MCF 10A (cell line): ENCODE measurements at regions not wholly inside any gene's neighbourhood (a gene's known extent, or its start where the extent isn't known, plus 50 kb on each side); places are given as distances from the start of the nearest gene placed in this dataset.
A peak's percentile ranks its signal among the peaks of the same experiment; 100 is the strongest.

ENCODE experiments used
- BruUV-seq: library from RNA; stranded (reverse); fragments of 400-500 nt; replicated peaks from 2 replicates; lab custom pipeline; 2021; lab: Mats Ljungman, UMichigan
- CTCF ChIA-PET: fragments of 300-600 bp; sonication (Branson Sonifier 250); formaldehyde crosslinking; extraction: SDS; loops from one replicate; lab custom pipeline; 2021; ENCODE audit warnings: antibody characterized with exemption, inconsistent platforms; lab: Yijun Ruan, JAX
- POLR2A ChIA-PET: fragments of 300-600, 350-650 bp; sonication (Branson Sonifier 250); formaldehyde crosslinking; extraction: SDS; loops from one replicate; lab custom pipeline; 2020; ENCODE audit warnings: antibody characterized with exemption, inconsistent platforms; lab: Yijun Ruan, JAX
- DNase-seq: peaks from one replicate; pipeline ENCODE4 v3.0.0-alpha.2; 2018; ENCODE audit not compliant: unreplicated experiment
- H3K27ac Mint-ChIP-seq: one replicate; pipeline ENCODE4 v1.8.0; 2022; ENCODE audit warnings: mild to moderate bottlenecking, low read depth, mixed read lengths; ENCODE audit not compliant: unreplicated experiment
- H3K27me3 Mint-ChIP-seq: one replicate; pipeline ENCODE4 v1.8.0; 2022; ENCODE audit warnings: mixed read lengths; ENCODE audit not compliant: insufficient read depth, unreplicated experiment
- H3K36me3 Mint-ChIP-seq: one replicate; pipeline ENCODE4 v1.8.0; 2022; ENCODE audit warnings: mild to moderate bottlenecking, moderate library complexity, mixed read lengths; ENCODE audit not compliant: insufficient read depth, unreplicated experiment
- H3K4me1 Mint-ChIP-seq: one replicate; pipeline ENCODE4 v1.8.0; 2022; ENCODE audit warnings: mixed read lengths; ENCODE audit not compliant: insufficient read depth, unreplicated experiment
- H3K4me3 Mint-ChIP-seq: one replicate; pipeline ENCODE4 v1.8.0; 2022; ENCODE audit warnings: mild to moderate bottlenecking, moderate library complexity, mixed read lengths; ENCODE audit not compliant: unreplicated experiment
- H3K9me3 Mint-ChIP-seq: one replicate; pipeline ENCODE4 v1.8.0; 2022; ENCODE audit warnings: mixed read lengths; ENCODE audit not compliant: unreplicated experiment
- CTCF ChIP-seq: fragments of 200-600 bp; IDR thresholded peaks from one replicate; pipeline ENCODE4 v1.8.0; 2022; ENCODE audit warnings: antibody characterized with exemption, mild to moderate bottlenecking; ENCODE audit not compliant: unreplicated experiment
- intact Hi-C: fragments of 100-400 bp; cut with micrococcal nuclease; formaldehyde crosslinking; loops from 2 replicates; pipeline ENCODE4 v1.14.1; 2022

- POLR2A ChIA-PET, result no interaction called here
- Mint-ChIP-seq H3K27me3 (peaks cover 12% of the 10 kb centered on the region), H3K4me3 (no peak overlapping the region), H3K36me3 (no peaks in the 10 kb centered on the region), H3K4me1 (no peaks in the 10 kb centered on the region), H3K27ac (no peak overlapping the region), H3K9me3 (no peaks in the 10 kb centered on the region)
- BruUV-seq, result no TSS peak
- intact Hi-C loops, result no loop called here
- no peak for DNase-seq
- CTCF ChIA-PET, result interaction anchor here (0.5 kb wide), 1 partner anchor 399 kb away, joined by 3 read pairs; no protein-coding TSS in a partner anchor
- no peak for TF ChIP-seq CTCF
These were observed 242.4 kb upstream of the MEF2C start for GRCh38 chr5:89125372-89125771.

- Mint-ChIP-seq H3K4me1 (no peaks in the 10 kb centered on the region), H3K4me3 (no peak overlapping the region), H3K36me3 (no peaks in the 10 kb centered on the region), H3K9me3 (no peaks in the 10 kb centered on the region), H3K27me3 (peaks cover 12% of the 10 kb centered on the region), H3K27ac (no peak overlapping the region)
- ChIA-PET POLR2A (no interaction called here), CTCF (interaction anchor here (0.7 kb wide), 2 partner anchors 394 to 1000 kb away, joined by 3 to 4 read pairs; no protein-coding TSS in a partner anchor)
- no peak for DNase-seq
- no TSS peak for BruUV-seq
- no peak for TF ChIP-seq CTCF
- intact Hi-C loops, result no loop called here
These were observed 240.6 kb upstream of the MEF2C start for GRCh38 chr5:89123581-89123980.

GRCh38 chr5:89120719-89121118 is 237.7 kb upstream of the MEF2C start:
- intact Hi-C loops, result no loop called here
- Mint-ChIP-seq H3K27me3 (peaks cover 12% of the 10 kb centered on the region), H3K4me3 (no peak overlapping the region), H3K9me3 (no peaks in the 10 kb centered on the region), H3K4me1 (no peaks in the 10 kb centered on the region), H3K36me3 (no peaks in the 10 kb centered on the region), H3K27ac (no peak overlapping the region)
- BruUV-seq, result no TSS peak
- ChIA-PET CTCF (no interaction called here), POLR2A (no interaction called here)
- peak; percentile 36 for DNase-seq
- no peak for TF ChIP-seq CTCF

GRCh38 chr5:89117124-89117644 is 234.2 kb upstream of the MEF2C start:
- ChIA-PET CTCF (interaction anchor here (0.5 kb wide), 1 partner anchor 1726 kb away, joined by 7 read pairs; no protein-coding TSS in a partner anchor), POLR2A (no interaction called here)
- no peak for DNase-seq
- Mint-ChIP-seq H3K36me3 (no peaks in the 10 kb centered on the region), H3K27me3 (no peaks in the 10 kb centered on the region), H3K27ac (no peak overlapping the region), H3K4me3 (no peak overlapping the region), H3K9me3 (no peaks in the 10 kb centered on the region), H3K4me1 (no peaks in the 10 kb centered on the region)
- no TSS peak for BruUV-seq
- no peak for TF ChIP-seq CTCF
- intact Hi-C loops, result no loop called here
